Esophagus muscularis mucosa (tissue), 4 donors: ENCODE measurements at regions not wholly inside any gene's neighbourhood (a gene's known extent, or its start where the extent isn't known, plus 50 kb on each side); places are given as distances from the start of the nearest gene placed in this dataset.

Experiments used
- CTCF ChIP-seq, 3 experiments: fragments of 200-600 bp in 2 of 3; fragments of 450-650 bp in 1 of 3; sonication (generic) in 2 of 3; IDR thresholded peaks; one replicate each; pipeline ENCODE4 v1.5.1; 2017 to 2019; ENCODE audit warnings: antibody characterized with exemption in 3 of 3, mild to moderate bottlenecking in 2 of 3, moderate library complexity in 1 of 3
- EP300 ChIP-seq: sonication (generic); formaldehyde crosslinking; IDR thresholded peaks from one replicate; pipeline ENCODE4 v1.6.1; 2017; ENCODE audit warnings: antibody characterized with exemption
- POLR2A ChIP-seq: fragments of 450-650 bp; IDR thresholded peaks from one replicate; pipeline ENCODE4 v1.6.1; 2017; ENCODE audit warnings: antibody characterized with exemption, moderate library complexity, mild to moderate bottlenecking, low read depth
- POLR2AphosphoS5 ChIP-seq, 2 donors: sonication (generic); formaldehyde crosslinking; IDR thresholded peaks; one replicate each; pipeline ENCODE4 v1.6.1; 2017; ENCODE audit warnings: antibody characterized with exemption in 2 of 2

DNA sequence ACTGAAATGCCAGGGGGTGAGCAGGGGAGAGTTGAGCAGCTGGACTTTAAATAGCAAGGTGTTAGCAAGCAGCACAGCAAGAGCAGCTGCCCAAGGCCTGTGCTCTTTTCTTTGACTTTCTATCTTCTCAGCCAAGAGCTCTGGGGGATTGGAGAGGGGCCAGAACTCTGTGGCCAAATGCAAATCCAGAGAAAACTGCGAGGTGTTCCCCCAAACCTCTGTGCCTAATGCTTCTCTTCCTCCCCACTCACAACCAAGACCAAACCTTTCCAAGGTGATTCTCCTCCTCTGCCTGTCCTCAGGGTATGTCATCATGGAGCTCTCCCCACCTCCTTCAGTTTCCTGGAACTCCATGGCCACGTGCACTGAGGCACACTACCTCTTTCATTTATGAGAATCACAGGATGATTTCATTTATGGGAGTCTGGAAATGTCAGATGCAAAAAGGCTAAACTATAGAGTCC lies 118.7 kb upstream of the WWC1 start:
- TF ChIP-seq CTCF (IDR thresholded peaks at IDR 0.05) (no peak), POLR2A (no peak), POLR2AphosphoS5 (IDR thresholded peaks at IDR 0.05) (no peak), EP300 (no peak)
